ENCODE measurements at regions not wholly inside any gene's neighbourhood (a gene's known extent, or its start where the extent isn't known, plus 50 kb on each side); places are given as distances from the start of the nearest gene placed in this dataset.

GRCh38 chr2:9734308-9734707, 103.5 kb upstream of the YWHAQ start:
- no peak for TF ChIP-seq RAD21 (IDR thresholded peaks at IDR 0.05; ENCODE audit: low read depth)
- TF ChIP-seq POLR2AphosphoS5 (IDR thresholded peaks at IDR 0.05; ENCODE audit: low read depth, low read length), result no peak
- no peak for TF ChIP-seq REST (IDR thresholded peaks at IDR 0.05; ENCODE audit: low read depth)
- TF ChIP-seq YY1 (IDR thresholded peaks at IDR 0.05; ENCODE audit: extremely low read depth, insufficient replicate concordance, low read depth, low read length), result no peak
- TF ChIP-seq EZH2 (IDR thresholded peaks at IDR 0.05), result no peak
- TF ChIP-seq CTCF (IDR thresholded peaks at IDR 0.05 in 2 of 3, conservative IDR thresholded peaks at IDR 0.05 in 1 of 3; ENCODE audit: borderline replicate concordance in 1 of 3, insufficient read depth in 1 of 3, low read depth in 2 of 3, low read length in 2 of 3), result no peak
- no peak for TF ChIP-seq POLR2A (IDR thresholded peaks at IDR 0.05; ENCODE audit: borderline replicate concordance, extremely low read depth, insufficient read depth, insufficient read length)
- no peak for TF ChIP-seq JUND (IDR thresholded peaks at IDR 0.05)

Measured in HCT116 (cell line).